ENCODE measurements at regions not wholly inside any gene's neighbourhood (a gene's known extent, or its start where the extent isn't known, plus 50 kb on each side); places are given as distances from the start of the nearest gene placed in this dataset.

DNA sequence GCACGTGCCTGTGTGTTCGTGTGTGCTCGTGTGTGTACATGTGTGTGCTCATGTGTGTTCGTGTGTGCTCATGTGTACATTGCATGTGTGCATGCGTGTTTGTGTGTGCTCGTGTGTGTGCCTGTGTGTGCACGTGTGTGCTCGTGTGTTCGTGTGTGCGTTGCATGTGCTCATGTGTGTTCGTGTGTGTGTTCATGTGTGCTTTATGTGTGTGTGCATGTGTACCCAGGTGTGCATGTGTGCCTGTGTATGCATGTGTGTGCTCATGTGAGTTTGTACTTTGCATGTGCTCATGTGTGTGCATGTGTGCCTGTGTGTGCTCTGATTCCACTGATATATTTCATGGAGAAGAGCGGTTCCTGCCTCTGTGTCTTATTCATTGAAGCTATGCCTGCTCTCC lies 265.5 kb downstream of the FOXL1 start:
- TF ChIP-seq POLR2AphosphoS5 (IDR thresholded peaks at IDR 0.05; ENCODE audit: low read depth, low read length) = no peak
- TF ChIP-seq POLR2A (IDR thresholded peaks at IDR 0.05; ENCODE audit: low read depth, low read length) = no peak
- TF ChIP-seq TAF1 (IDR thresholded peaks at IDR 0.05; ENCODE audit: borderline replicate concordance, low read depth, low read length) = no peak

Measured in GM12892 (cell line).